ENCODE measurements at regions not wholly inside any gene's neighbourhood (a gene's known extent, or its start where the extent isn't known, plus 50 kb on each side); places are given as distances from the start of the nearest gene placed in this dataset.

- TF ChIP-seq TSHZ1 (tag by site-specific recombination; IDR thresholded peaks at IDR 0.05; ENCODE audit: borderline replicate concordance): no peak
- no peak for TF ChIP-seq CTCF (tag by site-specific recombination; IDR thresholded peaks at IDR 0.05)
- TF ChIP-seq KLF1 (tag by site-specific recombination; IDR thresholded peaks at IDR 0.05): no peak
- TF ChIP-seq ZNF792 (tag by site-specific recombination; IDR thresholded peaks at IDR 0.05): no peak
- no peak for TF ChIP-seq ZNF785 (tag by site-specific recombination; IDR thresholded peaks at IDR 0.05)
Observed at GRCh38 chr3:163726125-163726524, 1352.2 kb downstream of the SI start.

Data from HEK293 (cell line).